Calu3 (cell line): ENCODE measurements at regions not wholly inside any gene's neighbourhood (a gene's known extent, or its start where the extent isn't known, plus 50 kb on each side); places are given as distances from the start of the nearest gene placed in this dataset.

Experiments
- BruUV-seq: library from RNA; stranded (reverse); fragments of 400-500 nt; replicated peaks from 2 replicates; lab custom pipeline; 2021; lab: Mats Ljungman, UMichigan
- CTCF ChIA-PET: fragments of 300-600 bp; sonication (Branson Sonifier 250); formaldehyde crosslinking; loops from one replicate; lab custom pipeline; 2022; ENCODE audit warnings: antibody characterized with exemption; lab: Charles Lee
- DNase-seq: peaks from one replicate; pipeline ENCODE4 v3.0.0; 2022
- H3K27ac Mint-ChIP-seq: one replicate; pipeline ENCODE4 v1.8.0; 2022; ENCODE audit warnings: mixed read lengths; ENCODE audit not compliant: unreplicated experiment
- H3K27me3 Mint-ChIP-seq: one replicate; pipeline ENCODE4 v1.8.0; 2022; ENCODE audit warnings: mixed read lengths; ENCODE audit not compliant: unreplicated experiment
- H3K36me3 Mint-ChIP-seq: one replicate; pipeline ENCODE4 v1.8.0; 2022; ENCODE audit warnings: mild to moderate bottlenecking, moderate library complexity, mixed read lengths; ENCODE audit not compliant: insufficient read depth, unreplicated experiment
- H3K4me1 Mint-ChIP-seq: one replicate; pipeline ENCODE4 v1.8.0; 2022; ENCODE audit warnings: mild to moderate bottlenecking, low read depth, mixed read lengths; ENCODE audit not compliant: unreplicated experiment
- H3K4me3 Mint-ChIP-seq: one replicate; pipeline ENCODE4 v1.8.0; 2022; ENCODE audit warnings: mild to moderate bottlenecking, low read depth, moderate library complexity, mixed read lengths; ENCODE audit not compliant: unreplicated experiment
- H3K9me3 Mint-ChIP-seq: one replicate; pipeline ENCODE4 v1.8.0; 2022; ENCODE audit warnings: low read depth, mixed read lengths; ENCODE audit not compliant: unreplicated experiment
- intact Hi-C: fragments of 100-400 bp; cut with micrococcal nuclease; formaldehyde crosslinking; loops from one replicate; pipeline ENCODE4 v1.10.0; 2022; ENCODE audit not compliant: unreplicated experiment
- TF ChIP-seq, protein P1 (sequence below): fragments of 200-600 bp; IDR thresholded peaks from one replicate; pipeline ENCODE4 v1.8.0; 2022; ENCODE audit warnings: antibody characterized with exemption; ENCODE audit not compliant: unreplicated experiment

DNA sequence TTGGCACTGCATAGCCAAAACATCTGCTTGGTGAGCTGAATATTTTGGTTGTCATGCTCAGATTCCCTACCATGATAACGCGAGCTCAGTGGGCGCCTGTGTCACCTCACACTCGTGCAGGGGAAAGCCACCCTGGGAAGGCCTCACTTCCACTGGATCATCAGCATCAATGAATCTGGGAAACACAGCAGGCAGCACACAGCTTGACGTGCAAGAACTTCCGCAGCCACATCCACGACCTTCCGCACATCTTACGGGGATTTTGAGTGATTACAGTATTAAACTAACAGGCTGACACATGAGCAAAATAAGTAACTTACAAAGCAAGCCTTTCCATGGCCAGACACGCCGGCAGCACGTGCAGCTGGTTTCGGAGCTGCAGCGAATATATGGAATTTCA, 54.7 kb upstream of the FOXF1 start:
- intact Hi-C loops: no loop called here
- BruUV-seq: no TSS peak

GRCh38 chr16:86457501-86458148, 52.7 kb upstream of the FOXF1 start:
- DNase-seq: no peak
- no peak overlapping the region for H3K4me3 Mint-ChIP-seq
- peaks cover 87% of the 10 kb centered on the region for H3K27me3 Mint-ChIP-seq
- H3K9me3 Mint-ChIP-seq: no peaks in the 10 kb centered on the region
- TF ChIP-seq, protein P1, sequence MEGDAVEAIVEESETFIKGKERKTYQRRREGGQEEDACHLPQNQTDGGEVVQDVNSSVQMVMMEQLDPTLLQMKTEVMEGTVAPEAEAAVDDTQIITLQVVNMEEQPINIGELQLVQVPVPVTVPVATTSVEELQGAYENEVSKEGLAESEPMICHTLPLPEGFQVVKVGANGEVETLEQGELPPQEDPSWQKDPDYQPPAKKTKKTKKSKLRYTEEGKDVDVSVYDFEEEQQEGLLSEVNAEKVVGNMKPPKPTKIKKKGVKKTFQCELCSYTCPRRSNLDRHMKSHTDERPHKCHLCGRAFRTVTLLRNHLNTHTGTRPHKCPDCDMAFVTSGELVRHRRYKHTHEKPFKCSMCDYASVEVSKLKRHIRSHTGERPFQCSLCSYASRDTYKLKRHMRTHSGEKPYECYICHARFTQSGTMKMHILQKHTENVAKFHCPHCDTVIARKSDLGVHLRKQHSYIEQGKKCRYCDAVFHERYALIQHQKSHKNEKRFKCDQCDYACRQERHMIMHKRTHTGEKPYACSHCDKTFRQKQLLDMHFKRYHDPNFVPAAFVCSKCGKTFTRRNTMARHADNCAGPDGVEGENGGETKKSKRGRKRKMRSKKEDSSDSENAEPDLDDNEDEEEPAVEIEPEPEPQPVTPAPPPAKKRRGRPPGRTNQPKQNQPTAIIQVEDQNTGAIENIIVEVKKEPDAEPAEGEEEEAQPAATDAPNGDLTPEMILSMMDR: no peak
- no TSS peak for BruUV-seq
- intact Hi-C loops: no loop called here
- CTCF ChIA-PET: no interaction called here
- no peak overlapping the region for H3K27ac Mint-ChIP-seq
- H3K36me3 Mint-ChIP-seq: no peaks in the 10 kb centered on the region
- no peaks in the 10 kb centered on the region for H3K4me1 Mint-ChIP-seq

More for the DNA sequence above, 54.7 kb upstream of the FOXF1 start:
- Mint-ChIP-seq H3K4me1 (no peaks in the 10 kb centered on the region), H3K36me3 (no peaks in the 10 kb centered on the region), H3K27ac (no peak overlapping the region), H3K27me3 (peaks cover 99% of the 10 kb centered on the region), H3K9me3 (no peaks in the 10 kb centered on the region), H3K4me3 (no peak overlapping the region)
- no peak for DNase-seq
- CTCF ChIA-PET: no interaction called here
- TF ChIP-seq, protein P1: no peak

GRCh38 chr16:86458149-86458777, 52.1 kb upstream of the FOXF1 start:
- H3K4me1 Mint-ChIP-seq: no peaks in the 10 kb centered on the region
- H3K4me3 Mint-ChIP-seq: no peak overlapping the region
- TF ChIP-seq, protein P1: no peak
- no peaks in the 10 kb centered on the region for H3K36me3 Mint-ChIP-seq
- peaks cover 80% of the 10 kb centered on the region for H3K27me3 Mint-ChIP-seq
- no TSS peak for BruUV-seq
- intact Hi-C loops: no loop called here
- CTCF ChIA-PET: interaction anchor here (1.2 kb wide), 1 partner anchor 51 kb away, joined by 3 read pairs; no protein-coding TSS in a partner anchor
- H3K27ac Mint-ChIP-seq: no peak overlapping the region
- no peak for DNase-seq
- H3K9me3 Mint-ChIP-seq: no peaks in the 10 kb centered on the region

DNA sequence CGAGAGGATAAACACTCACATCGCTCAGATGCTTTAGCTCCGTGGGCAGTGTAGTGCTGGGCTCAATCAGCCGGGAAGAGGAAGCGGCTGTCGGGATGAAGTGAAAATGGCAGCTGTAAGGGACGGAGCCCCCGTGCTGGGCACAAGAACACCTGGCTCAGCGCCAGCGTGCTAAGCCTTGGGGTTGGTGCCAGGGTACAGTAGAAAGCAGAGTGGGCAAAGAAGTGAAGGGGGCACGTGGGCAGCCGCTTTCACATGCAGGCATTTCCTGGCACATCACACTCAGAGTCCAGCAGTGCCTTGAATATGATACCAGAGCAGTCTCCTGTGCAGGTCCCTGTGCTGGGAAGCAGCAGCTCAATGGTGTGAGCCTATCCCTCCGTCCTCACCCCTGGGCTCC, 51.1 kb upstream of the FOXF1 start:
- Mint-ChIP-seq H3K4me3 (no peak overlapping the region), H3K27ac (no peak overlapping the region), H3K9me3 (peaks cover 6% of the 10 kb centered on the region), H3K27me3 (peaks cover 79% of the 10 kb centered on the region), H3K4me1 (no peaks in the 10 kb centered on the region), H3K36me3 (no peaks in the 10 kb centered on the region)
- intact Hi-C loops: no loop called here
- BruUV-seq: no TSS peak
- DNase-seq: no peak
- TF ChIP-seq, protein P1: no peak
- CTCF ChIA-PET: interaction anchor here (1.2 kb wide), 1 partner anchor 52 kb away, joined by 3 read pairs; no protein-coding TSS in a partner anchor
